Neural progenitor cell (in vitro differentiated cells): ENCODE measurements at regions not wholly inside any gene's neighbourhood (a gene's known extent, or its start where the extent isn't known, plus 50 kb on each side); places are given as distances from the start of the nearest gene placed in this dataset.

ENCODE experiments used
- EZH2 ChIP-seq: fragments of 200-600 bp; sonication (generic); IDR thresholded peaks from 2 replicates; pipeline ENCODE4 v1.6.1; 2017; ENCODE audit warnings: antibody characterized with exemption, mild to moderate bottlenecking, moderate library complexity
- EZH2phosphoT487 ChIP-seq: fragments of 200-600 bp; sonication (generic); IDR thresholded peaks from 2 replicates; pipeline ENCODE4 v1.6.1; 2017; ENCODE audit warnings: antibody characterized with exemption
- TF ChIP-seq, protein P1 (sequence below): fragments of 200-600 bp; sonication (generic); IDR thresholded peaks from 2 replicates; pipeline ENCODE4 v1.5.1; 2017; ENCODE audit warnings: antibody characterized with exemption, mild to moderate bottlenecking

DNA sequence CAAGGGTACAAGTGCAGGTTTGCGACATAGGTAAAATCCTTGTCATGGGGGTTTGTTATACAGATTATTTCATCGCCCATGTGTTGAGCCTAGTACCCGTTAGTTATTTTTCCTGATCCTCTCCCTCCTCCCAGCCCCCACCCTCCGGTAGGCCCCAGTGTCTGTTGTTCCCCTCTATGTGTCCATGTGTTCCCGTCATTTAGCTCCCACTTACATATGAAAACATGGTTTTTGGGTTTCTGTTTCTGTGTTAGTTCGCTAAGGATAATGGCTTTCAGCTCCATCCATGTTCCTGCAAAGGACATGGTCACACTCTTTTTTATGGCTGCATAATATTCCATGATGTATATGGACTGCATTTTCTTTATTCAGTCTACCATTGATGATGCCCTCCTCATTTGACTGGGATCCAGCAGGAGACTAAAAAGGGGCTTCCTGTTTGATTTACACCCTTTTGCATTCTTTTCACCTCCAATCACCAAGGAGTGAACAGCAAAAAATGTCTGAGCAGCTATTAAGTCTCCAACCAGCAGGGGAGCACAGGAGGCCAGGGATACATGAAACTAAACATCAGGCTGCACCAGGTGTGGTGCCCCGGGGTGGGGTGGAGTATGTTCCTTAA is 188.2 kb downstream of the SKIDA1 start:
- TF ChIP-seq EZH2 (no peak), EZH2phosphoT487 (no peak)
- TF ChIP-seq, protein P1, sequence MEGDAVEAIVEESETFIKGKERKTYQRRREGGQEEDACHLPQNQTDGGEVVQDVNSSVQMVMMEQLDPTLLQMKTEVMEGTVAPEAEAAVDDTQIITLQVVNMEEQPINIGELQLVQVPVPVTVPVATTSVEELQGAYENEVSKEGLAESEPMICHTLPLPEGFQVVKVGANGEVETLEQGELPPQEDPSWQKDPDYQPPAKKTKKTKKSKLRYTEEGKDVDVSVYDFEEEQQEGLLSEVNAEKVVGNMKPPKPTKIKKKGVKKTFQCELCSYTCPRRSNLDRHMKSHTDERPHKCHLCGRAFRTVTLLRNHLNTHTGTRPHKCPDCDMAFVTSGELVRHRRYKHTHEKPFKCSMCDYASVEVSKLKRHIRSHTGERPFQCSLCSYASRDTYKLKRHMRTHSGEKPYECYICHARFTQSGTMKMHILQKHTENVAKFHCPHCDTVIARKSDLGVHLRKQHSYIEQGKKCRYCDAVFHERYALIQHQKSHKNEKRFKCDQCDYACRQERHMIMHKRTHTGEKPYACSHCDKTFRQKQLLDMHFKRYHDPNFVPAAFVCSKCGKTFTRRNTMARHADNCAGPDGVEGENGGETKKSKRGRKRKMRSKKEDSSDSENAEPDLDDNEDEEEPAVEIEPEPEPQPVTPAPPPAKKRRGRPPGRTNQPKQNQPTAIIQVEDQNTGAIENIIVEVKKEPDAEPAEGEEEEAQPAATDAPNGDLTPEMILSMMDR = no peak
